HG03280 (cell line): ENCODE measurements at regions not wholly inside any gene's neighbourhood (a gene's known extent, or its start where the extent isn't known, plus 50 kb on each side); places are given as distances from the start of the nearest gene placed in this dataset.
"Not testable (repeated sequence)": the region's sequence is repeated elsewhere in the genome, so short reads cannot be mapped to it uniquely, and the experiment has no call there.

Source experiments
- ATAC-seq: cut with Tn5 transposase; IDR thresholded peaks from one replicate; pipeline ENCODE4 v1.9.1; 2021; ENCODE audit warnings: mild to moderate bottlenecking, moderate library complexity; ENCODE audit not compliant: unreplicated experiment

- ATAC-seq: no peak
These were observed 262.5 kb downstream of the KCNJ3 start for GRCh38 chr2:154960802-154961583.

GRCh38 chr2:154952346-154952980 is 254.0 kb downstream of the KCNJ3 start:
- ATAC-seq: no peak

- ATAC-seq: not testable (repeated sequence)
These were observed 248.9 kb downstream of the KCNJ3 start for GRCh38 chr2:154947416-154947815.

GRCh38 chr2:154945984-154946383 is 247.5 kb downstream of the KCNJ3 start:
- ATAC-seq: no peak

GRCh38 chr2:154941379-154941778 is 242.9 kb downstream of the KCNJ3 start:
- ATAC-seq: no peak

- ATAC-seq: no peak
These were observed 235.7 kb downstream of the KCNJ3 start for GRCh38 chr2:154934213-154934612.

- no peak for ATAC-seq
These were observed 226.0 kb downstream of the KCNJ3 start for GRCh38 chr2:154924531-154924930.

- no peak for ATAC-seq
These were observed 216.1 kb downstream of the KCNJ3 start for GRCh38 chr2:154914561-154914960.

GRCh38 chr2:154912215-154912614 is 213.7 kb downstream of the KCNJ3 start:
- no peak for ATAC-seq

GRCh38 chr2:154911729-154912128 is 213.2 kb downstream of the KCNJ3 start:
- ATAC-seq: no peak

- ATAC-seq: no peak
These were observed 212.2 kb downstream of the KCNJ3 start for GRCh38 chr2:154910701-154911100.

GRCh38 chr2:154908327-154908726 is 209.8 kb downstream of the KCNJ3 start:
- no peak for ATAC-seq
